T-helper 1 cell (primary cell): ENCODE measurements at regions not wholly inside any gene's neighbourhood (a gene's known extent, or its start where the extent isn't known, plus 50 kb on each side); places are given as distances from the start of the nearest gene placed in this dataset.

Source experiments
- DNase-seq, 5 donors: peaks; one replicate each; pipeline ENCODE4 v3.0.0-alpha.2; 2012 to 2020

- peak in 1 of 5 donors; percentile 16 for DNase-seq
These were observed 61.3 kb upstream of the PRRG1 start for GRCh38 chrX:37287741-37288444.

GRCh38 chrX:37291924-37292323 is 57.2 kb upstream of the PRRG1 start:
- DNase-seq: no peak
